Activated CD8-positive, alpha-beta memory T cell treated with anti-CD3 and anti-CD28 coated beads, Interleukin-2, amount 10 ng/mL, durations not matched to agents 7 days and 5 days (primary cell): ENCODE measurements at regions not wholly inside any gene's neighbourhood (a gene's known extent, or its start where the extent isn't known, plus 50 kb on each side); places are given as distances from the start of the nearest gene placed in this dataset.

Experiments
- ATAC-seq: fragments of 150-1000 bp; cut with Tn5 transposase; one replicate; pipeline ENCODE4 v1.10.0; 2021; ENCODE audit warnings: moderate library complexity
- CTCF ChIA-PET: fragments of 350-600 bp; sonication (Branson Sonifier 250); formaldehyde crosslinking; loops from one replicate; lab custom pipeline; 2021; ENCODE audit warnings: antibody characterized with exemption; lab: Charles Lee
- DNase-seq: peaks from one replicate; pipeline ENCODE4 v3.0.0-alpha.2; 2020
- H3K27ac Mint-ChIP-seq: one replicate; pipeline ENCODE4 v1.8.0; 2021; ENCODE audit warnings: mild to moderate bottlenecking, mixed read lengths
- H3K27me3 Mint-ChIP-seq: one replicate; pipeline ENCODE4 v1.8.0; 2021; ENCODE audit warnings: mixed read lengths
- H3K36me3 Mint-ChIP-seq: one replicate; pipeline ENCODE4 v1.8.0; 2021; ENCODE audit warnings: mild to moderate bottlenecking, mixed read lengths
- H3K4me1 Mint-ChIP-seq: one replicate; pipeline ENCODE4 v1.8.0; 2021; ENCODE audit warnings: mixed read lengths
- H3K4me3 Mint-ChIP-seq: one replicate; pipeline ENCODE4 v1.8.0; 2021; ENCODE audit warnings: mild to moderate bottlenecking, moderate library complexity, mixed read lengths
- H3K9me3 Mint-ChIP-seq: one replicate; pipeline ENCODE4 v1.8.0; 2022; ENCODE audit warnings: low read depth, mixed read lengths

- ATAC-seq (no peak), DNase-seq (no peak)
- CTCF ChIA-PET: no interaction called here
- Mint-ChIP-seq H3K27me3 (no peaks in the 10 kb centered on the region), H3K27ac (no peak overlapping the region), H3K36me3 (no peaks in the 10 kb centered on the region), H3K9me3 (no peaks in the 10 kb centered on the region), H3K4me3 (no peak overlapping the region), H3K4me1 (no peaks in the 10 kb centered on the region)
Observed at GRCh38 chr2:217075268-217076057, 215.6 kb upstream of the TNP1 start.

DNA sequence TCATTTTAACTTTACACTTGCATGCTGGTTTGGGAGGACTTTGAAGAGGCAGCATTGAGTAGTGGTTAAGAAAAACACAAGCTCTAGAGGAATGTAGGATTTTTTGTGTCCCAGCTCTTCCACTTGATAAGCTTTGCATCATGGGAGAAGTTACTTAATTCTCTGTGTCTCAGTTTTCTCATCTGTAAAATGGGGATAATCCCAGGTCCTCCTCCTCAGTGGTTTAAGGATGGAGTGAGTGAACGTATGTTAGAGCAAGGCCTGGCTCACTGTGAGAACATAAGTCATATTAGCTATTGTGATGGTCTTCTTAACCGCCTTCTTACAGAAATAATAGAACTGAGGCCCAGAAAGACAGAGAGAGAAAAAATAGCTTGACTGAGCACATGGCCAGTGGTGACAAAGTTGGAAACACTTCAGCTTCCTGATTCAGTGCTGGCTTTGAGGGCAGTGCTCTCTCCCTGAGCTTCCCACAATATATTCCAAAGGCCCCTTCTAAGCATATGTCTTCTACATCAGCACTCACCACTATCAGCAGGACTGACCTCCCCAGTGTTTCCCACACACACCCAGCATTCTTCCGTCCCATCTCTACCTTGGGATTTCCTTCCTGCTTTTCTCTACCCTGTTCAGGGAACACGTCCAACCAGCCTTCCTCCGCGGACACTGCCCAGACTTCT, 214.9 kb upstream of the TNP1 start:
- Mint-ChIP-seq H3K36me3 (no peaks in the 10 kb centered on the region), H3K27ac (no peak overlapping the region), H3K27me3 (no peaks in the 10 kb centered on the region), H3K9me3 (no peaks in the 10 kb centered on the region), H3K4me3 (no peak overlapping the region), H3K4me1 (no peaks in the 10 kb centered on the region)
- CTCF ChIA-PET: interaction anchor here (1.4 kb wide), 1 partner anchor 10 kb away, joined by 3 read pairs; no protein-coding TSS in a partner anchor
- DNase-seq (no peak), ATAC-seq (no peak)

DNA sequence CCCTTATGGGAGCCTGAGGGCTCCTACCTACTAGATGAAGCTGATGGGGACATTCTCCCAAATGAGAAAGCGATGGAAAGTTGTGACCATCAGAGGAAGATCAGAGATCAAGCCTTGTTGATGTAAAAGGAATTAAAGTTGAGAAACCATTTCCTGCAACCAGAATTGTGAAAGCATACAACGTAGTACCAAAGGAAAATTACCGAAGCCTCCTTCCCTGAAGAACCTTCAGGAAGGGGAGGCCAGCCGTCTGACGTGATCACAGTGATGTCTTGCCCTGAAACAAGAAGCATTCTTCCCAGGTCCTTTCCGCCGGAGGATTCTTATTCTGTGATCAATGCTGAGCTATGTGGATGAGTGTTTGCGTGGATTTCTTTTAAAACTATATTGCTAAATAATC, 211.6 kb upstream of the TNP1 start:
- peaks cover 7% of the 10 kb centered on the region for H3K9me3 Mint-ChIP-seq
- H3K4me3 Mint-ChIP-seq: no peak overlapping the region
- DNase-seq (no peak), ATAC-seq (no peak)
- CTCF ChIA-PET: interaction anchor here (0.7 kb wide), 1 partner anchor 16 kb away, joined by 3 read pairs; no protein-coding TSS in a partner anchor
- no peaks in the 10 kb centered on the region for H3K36me3 Mint-ChIP-seq
- no peaks in the 10 kb centered on the region for H3K27me3 Mint-ChIP-seq
- H3K4me1 Mint-ChIP-seq: no peaks in the 10 kb centered on the region
- H3K27ac Mint-ChIP-seq: no peak overlapping the region

DNA sequence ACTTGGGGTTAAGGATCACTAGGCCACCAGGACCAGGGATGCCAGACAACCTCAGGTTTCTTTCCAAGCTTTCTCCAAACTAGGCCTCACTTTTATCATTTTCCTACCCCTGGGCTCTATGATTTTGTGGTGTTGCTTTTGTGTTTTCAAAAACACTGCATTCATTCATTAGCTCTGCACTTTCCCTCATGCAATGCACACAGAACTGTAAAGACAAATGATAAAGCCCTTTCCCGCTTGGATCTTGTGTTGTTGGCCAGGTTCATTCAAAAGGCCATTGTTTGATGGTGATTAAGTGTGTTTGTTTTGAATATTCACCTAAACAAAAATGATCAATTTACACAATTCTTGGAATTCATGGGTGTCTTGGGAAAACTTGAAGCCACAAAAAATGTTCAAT, 210.7 kb upstream of the TNP1 start:
- CTCF ChIA-PET: no interaction called here
- Mint-ChIP-seq H3K9me3 (peaks cover 7% of the 10 kb centered on the region), H3K27me3 (no peaks in the 10 kb centered on the region), H3K4me1 (no peaks in the 10 kb centered on the region), H3K36me3 (no peaks in the 10 kb centered on the region), H3K4me3 (no peak overlapping the region), H3K27ac (no peak overlapping the region)
- DNase-seq: no peak
- ATAC-seq: no peak

- H3K9me3 Mint-ChIP-seq: peaks cover 7% of the 10 kb centered on the region
- ATAC-seq (no peak), DNase-seq (no peak)
- no peaks in the 10 kb centered on the region for H3K27me3 Mint-ChIP-seq
- no peaks in the 10 kb centered on the region for H3K36me3 Mint-ChIP-seq
- no peaks in the 10 kb centered on the region for H3K4me1 Mint-ChIP-seq
- no peak overlapping the region for H3K4me3 Mint-ChIP-seq
- CTCF ChIA-PET: no interaction called here
- H3K27ac Mint-ChIP-seq: no peak overlapping the region
Observed at GRCh38 chr2:217070043-217070430, 210.2 kb upstream of the TNP1 start.

DNA sequence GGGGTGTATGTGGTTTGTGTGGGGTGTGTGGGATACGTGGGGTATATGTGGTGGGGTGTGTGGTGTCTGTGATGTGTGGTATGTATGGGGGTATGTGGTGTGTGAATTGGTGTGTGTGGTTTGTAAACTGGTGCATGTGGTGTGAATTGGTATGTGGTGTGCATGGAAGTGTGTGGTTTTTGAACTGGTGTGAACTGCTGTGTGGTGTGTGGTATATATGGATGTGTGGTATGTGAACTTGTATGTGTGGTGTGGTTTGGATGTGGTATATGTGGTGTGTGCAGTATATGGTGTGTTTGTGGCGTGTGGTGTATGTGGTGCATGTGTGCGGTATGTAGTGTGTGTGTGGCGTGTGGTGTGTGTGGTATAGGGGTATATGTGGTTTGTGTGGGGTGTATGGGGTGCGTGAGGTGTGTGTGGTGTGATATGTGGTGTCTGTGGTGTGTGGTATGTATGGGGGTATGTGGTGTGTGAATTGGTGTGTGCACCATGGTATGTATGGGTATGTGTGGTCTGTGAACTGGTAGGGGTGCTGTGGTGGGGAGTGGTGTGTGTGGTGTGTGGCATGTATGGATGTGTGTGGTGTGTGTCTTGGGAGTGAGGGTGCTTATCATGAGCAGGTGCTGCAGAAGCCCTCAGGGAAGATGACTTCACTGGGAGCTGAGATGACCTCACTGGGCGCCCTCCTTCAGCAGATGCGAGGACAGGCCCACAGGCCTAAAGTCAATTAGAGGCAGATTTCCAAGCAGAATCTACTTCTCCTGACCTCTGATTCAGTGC, 209.6 kb upstream of the TNP1 start:
- CTCF ChIA-PET: no interaction called here
- H3K4me3 Mint-ChIP-seq: no peak overlapping the region
- peaks cover 7% of the 10 kb centered on the region for H3K9me3 Mint-ChIP-seq
- no peaks in the 10 kb centered on the region for H3K27me3 Mint-ChIP-seq
- DNase-seq (no peak), ATAC-seq (no peak)
- no peak overlapping the region for H3K27ac Mint-ChIP-seq
- no peaks in the 10 kb centered on the region for H3K4me1 Mint-ChIP-seq
- H3K36me3 Mint-ChIP-seq: no peaks in the 10 kb centered on the region

DNA sequence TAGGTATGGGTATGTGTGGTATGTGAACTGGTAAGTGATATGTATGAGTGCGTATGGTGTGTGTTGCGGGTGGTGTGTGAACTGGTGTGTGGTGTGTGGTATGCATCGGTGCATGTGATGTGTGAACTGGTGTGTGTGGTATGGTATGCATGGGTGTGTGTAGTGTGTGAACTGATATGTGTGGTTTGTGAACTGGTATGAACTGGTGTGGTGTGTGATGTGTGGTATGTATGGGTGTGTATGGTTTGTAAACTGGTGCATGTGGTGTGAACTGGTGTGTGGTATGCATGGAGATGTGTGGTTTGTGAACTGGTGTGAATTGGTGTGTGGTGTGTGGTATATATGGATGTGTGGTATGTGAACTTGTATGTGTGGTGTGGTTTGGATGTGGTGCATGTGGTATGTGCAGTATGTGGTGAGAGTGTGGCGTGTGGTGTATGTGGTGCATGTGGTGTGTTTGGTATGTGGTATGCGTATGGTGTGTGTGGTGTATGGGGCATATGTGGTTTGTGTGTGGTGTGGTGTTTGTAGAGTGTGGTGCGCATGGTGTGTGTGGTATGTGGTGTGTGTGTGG, 208.9 kb upstream of the TNP1 start:
- H3K27ac Mint-ChIP-seq: no peak overlapping the region
- no peaks in the 10 kb centered on the region for H3K36me3 Mint-ChIP-seq
- ATAC-seq (no peak), DNase-seq (no peak)
- H3K9me3 Mint-ChIP-seq: peaks cover 7% of the 10 kb centered on the region
- no peak overlapping the region for H3K4me3 Mint-ChIP-seq
- no peaks in the 10 kb centered on the region for H3K4me1 Mint-ChIP-seq
- H3K27me3 Mint-ChIP-seq: no peaks in the 10 kb centered on the region
- CTCF ChIA-PET: no interaction called here

DNA sequence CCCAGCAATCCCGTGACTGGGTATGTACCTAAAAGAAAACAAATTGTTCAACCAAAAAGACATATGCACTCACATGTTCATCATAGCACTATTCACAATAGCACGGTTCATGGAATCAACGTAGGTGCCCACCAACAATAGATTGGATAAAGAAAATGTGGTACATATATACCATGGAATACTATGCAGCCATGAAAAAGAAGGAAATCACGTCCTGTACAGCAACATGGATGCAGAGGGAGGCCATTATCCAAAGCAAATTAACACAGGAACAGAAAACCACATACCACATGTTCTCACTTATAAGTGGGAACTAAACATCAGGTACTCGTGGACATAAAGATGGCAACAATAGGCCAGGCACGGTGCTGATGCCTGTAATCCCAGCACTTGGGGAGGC, 207.9 kb upstream of the TNP1 start:
- no peaks in the 10 kb centered on the region for H3K4me1 Mint-ChIP-seq
- CTCF ChIA-PET: interaction anchor here (0.7 kb wide), 1 partner anchor 129 kb away, joined by 3 read pairs; no protein-coding TSS in a partner anchor

DNA sequence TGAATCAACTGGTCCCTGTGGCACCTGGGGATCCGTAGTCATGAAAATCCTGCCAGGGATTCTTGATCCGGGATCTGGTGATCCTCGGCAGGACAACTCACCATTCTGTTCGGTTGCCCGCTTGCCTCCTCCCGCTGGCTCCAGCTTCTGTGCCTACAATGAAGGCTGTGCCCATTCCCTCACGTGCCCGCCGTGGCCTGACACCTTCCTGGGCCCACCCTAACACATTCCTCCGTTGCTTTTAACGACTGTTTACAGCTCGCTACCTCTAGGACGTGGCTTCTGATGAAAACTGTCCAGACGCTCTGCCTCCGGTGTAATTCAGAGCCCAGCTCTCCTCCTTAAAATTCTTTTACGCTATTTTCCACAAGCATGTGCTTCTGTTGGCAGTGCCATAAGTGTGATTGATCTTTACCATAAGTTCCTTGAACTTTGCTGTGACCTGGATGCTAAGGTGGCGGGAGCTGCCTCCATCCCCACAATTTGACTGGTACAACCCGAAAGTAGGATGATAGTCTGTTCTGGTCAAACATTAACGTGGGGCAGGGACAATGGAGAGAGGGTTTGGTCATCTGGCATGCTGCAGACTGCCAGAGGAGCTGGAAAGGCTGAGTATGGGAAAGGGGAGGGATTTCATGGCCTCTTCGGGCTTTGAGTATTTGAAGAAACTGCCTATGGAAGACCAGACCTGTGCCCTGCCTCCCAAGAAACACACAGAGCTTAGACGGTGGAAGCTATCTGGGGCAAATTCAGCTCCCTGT, 206.8 kb upstream of the TNP1 start:
- ATAC-seq (no peak), DNase-seq (no peak)
- Mint-ChIP-seq H3K4me1 (no peaks in the 10 kb centered on the region), H3K27ac (no peak overlapping the region), H3K36me3 (no peaks in the 10 kb centered on the region), H3K4me3 (no peak overlapping the region), H3K9me3 (peaks cover 7% of the 10 kb centered on the region), H3K27me3 (no peaks in the 10 kb centered on the region)
- CTCF ChIA-PET: no interaction called here

More for the DNA sequence above, 207.9 kb upstream of the TNP1 start:
- Mint-ChIP-seq H3K27ac (no peak overlapping the region), H3K27me3 (no peaks in the 10 kb centered on the region), H3K4me3 (no peak overlapping the region), H3K36me3 (no peaks in the 10 kb centered on the region), H3K9me3 (peaks cover 7% of the 10 kb centered on the region)
- ATAC-seq: no peak
- DNase-seq: no peak

- no peak for DNase-seq
- no peaks in the 10 kb centered on the region for H3K36me3 Mint-ChIP-seq
- H3K4me3 Mint-ChIP-seq: no peak overlapping the region
- H3K27me3 Mint-ChIP-seq: no peaks in the 10 kb centered on the region
- CTCF ChIA-PET: no interaction called here
- peaks cover 7% of the 10 kb centered on the region for H3K9me3 Mint-ChIP-seq
- no peak for ATAC-seq
- no peaks in the 10 kb centered on the region for H3K4me1 Mint-ChIP-seq
- H3K27ac Mint-ChIP-seq: no peak overlapping the region
Observed at GRCh38 chr2:217065695-217066405, 206.0 kb upstream of the TNP1 start.

DNA sequence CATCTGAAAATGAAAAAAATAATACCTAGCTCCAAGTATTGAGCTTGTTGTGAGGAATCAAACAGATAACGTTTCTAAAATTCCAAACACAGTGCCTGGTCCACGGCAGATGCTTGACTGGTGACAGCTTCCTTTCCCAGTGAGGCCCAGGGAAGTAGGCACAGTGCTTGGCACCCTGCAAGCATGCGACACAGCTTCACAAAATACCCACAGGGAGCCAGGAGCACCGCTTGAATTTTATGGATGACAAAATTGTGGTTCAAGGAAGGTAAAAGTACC, 205.1 kb upstream of the TNP1 start:
- Mint-ChIP-seq H3K9me3 (peaks cover 7% of the 10 kb centered on the region), H3K36me3 (no peaks in the 10 kb centered on the region), H3K27me3 (no peaks in the 10 kb centered on the region), H3K4me1 (no peaks in the 10 kb centered on the region), H3K4me3 (no peak overlapping the region), H3K27ac (no peak overlapping the region)
- CTCF ChIA-PET: interaction anchor here (0.8 kb wide), 1 partner anchor 9 kb away, joined by 3 read pairs; no protein-coding TSS in a partner anchor
- ATAC-seq (no peak), DNase-seq (no peak)

DNA sequence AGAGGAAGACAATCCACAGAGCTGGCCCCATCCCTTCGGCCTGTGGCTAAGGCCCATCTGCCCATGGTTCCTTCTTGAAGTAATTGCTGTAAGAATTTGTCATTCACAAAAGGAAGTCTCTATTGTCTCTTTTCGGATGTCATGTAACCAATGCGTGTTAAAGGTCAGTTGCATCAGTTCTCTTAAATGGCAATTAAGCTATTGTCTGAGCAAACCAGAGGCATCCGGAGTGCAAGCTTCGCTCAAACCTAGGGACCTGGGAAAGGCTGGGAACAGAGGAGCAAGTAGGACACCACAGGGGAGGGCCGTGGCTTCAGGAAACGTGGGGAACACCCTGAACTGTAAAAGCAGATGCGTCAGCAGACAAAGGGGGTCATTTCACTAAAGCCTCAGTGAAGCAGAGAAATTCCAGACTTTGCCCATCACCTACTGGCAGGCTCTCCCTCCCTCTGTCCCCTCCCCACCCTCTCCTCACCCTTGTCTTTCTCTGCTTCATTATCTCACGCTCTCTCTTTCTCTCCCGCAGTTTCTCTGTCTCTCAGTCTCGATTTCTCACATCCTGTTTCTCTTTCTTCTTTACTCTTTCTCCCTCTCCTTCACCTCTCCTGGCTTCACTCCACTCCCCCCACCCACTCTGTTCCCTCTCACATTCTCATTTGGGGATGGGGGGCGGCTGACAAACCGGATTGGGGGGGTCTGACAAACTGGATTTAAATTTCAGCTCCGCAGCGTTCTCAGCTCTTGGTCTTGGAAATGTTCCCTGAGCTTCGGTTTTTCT, 204.6 kb upstream of the TNP1 start:
- CTCF ChIA-PET: interaction anchor here (0.8 kb wide), 1 partner anchor 9 kb away, joined by 3 read pairs; no protein-coding TSS in a partner anchor

More for the DNA sequence above, 204.6 kb upstream of the TNP1 start:
- no peak overlapping the region for H3K27ac Mint-ChIP-seq
- no peaks in the 10 kb centered on the region for H3K4me1 Mint-ChIP-seq
- DNase-seq: no peak
- H3K4me3 Mint-ChIP-seq: no peak overlapping the region
- H3K9me3 Mint-ChIP-seq: peaks cover 7% of the 10 kb centered on the region
- ATAC-seq: no peak
- H3K36me3 Mint-ChIP-seq: no peaks in the 10 kb centered on the region
- H3K27me3 Mint-ChIP-seq: no peaks in the 10 kb centered on the region
